ENCODE measurements at regions not wholly inside any gene's neighbourhood (a gene's known extent, or its start where the extent isn't known, plus 50 kb on each side); places are given as distances from the start of the nearest gene placed in this dataset.

DNA sequence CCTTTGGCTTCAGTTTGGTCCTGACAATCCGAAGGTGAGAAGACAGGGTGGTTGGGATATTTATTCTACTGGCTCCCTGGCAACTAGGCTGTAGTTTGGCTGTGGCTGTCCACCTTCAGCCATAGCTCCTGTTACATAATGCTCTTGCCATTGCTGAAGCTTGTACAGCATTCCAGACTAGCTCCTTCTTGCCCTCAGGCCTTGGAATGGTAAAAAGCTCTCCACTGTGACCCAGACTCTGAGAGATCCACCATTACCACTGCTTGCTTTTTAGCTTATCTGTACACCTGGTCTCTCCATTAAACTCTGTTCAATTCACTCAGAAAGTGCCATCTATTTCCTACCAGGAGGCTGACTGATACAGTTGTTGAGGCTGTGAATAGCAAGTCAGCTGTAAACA lies 231.8 kb upstream of the MON1B start:
- no peaks in the 10 kb centered on the region for H3K79me2 ChIP-seq
- no peaks in the 10 kb centered on the region for H3K9me3 ChIP-seq (ENCODE audit: low read depth)
- no peaks in the 10 kb centered on the region for H3K4me1 ChIP-seq (ENCODE audit: insufficient read depth)
- no peaks in the 10 kb centered on the region for H3K9me2 ChIP-seq (replicated peaks; ENCODE audit: insufficient read depth)
- H3K27me3 ChIP-seq = no peaks in the 10 kb centered on the region
- no peak overlapping the region for H3K4me3 ChIP-seq
- H3K36me3 ChIP-seq (replicated peaks; ENCODE audit: insufficient read depth, low read depth) = no peaks in the 10 kb centered on the region
- H2AFZ ChIP-seq = no peak overlapping the region
- 84% methylated on average over 1 of the region's 1 CpG for WGBS (ENCODE audit: low lambda C conversion rate, missing lambda C conversion rate)
- TF ChIP-seq, protein P1, sequence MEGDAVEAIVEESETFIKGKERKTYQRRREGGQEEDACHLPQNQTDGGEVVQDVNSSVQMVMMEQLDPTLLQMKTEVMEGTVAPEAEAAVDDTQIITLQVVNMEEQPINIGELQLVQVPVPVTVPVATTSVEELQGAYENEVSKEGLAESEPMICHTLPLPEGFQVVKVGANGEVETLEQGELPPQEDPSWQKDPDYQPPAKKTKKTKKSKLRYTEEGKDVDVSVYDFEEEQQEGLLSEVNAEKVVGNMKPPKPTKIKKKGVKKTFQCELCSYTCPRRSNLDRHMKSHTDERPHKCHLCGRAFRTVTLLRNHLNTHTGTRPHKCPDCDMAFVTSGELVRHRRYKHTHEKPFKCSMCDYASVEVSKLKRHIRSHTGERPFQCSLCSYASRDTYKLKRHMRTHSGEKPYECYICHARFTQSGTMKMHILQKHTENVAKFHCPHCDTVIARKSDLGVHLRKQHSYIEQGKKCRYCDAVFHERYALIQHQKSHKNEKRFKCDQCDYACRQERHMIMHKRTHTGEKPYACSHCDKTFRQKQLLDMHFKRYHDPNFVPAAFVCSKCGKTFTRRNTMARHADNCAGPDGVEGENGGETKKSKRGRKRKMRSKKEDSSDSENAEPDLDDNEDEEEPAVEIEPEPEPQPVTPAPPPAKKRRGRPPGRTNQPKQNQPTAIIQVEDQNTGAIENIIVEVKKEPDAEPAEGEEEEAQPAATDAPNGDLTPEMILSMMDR (IDR thresholded peaks at IDR 0.05; ENCODE audit: poor library complexity) = no peak
- TF ChIP-seq EZH2 (IDR thresholded peaks at IDR 0.05; ENCODE audit: borderline replicate concordance) (no peak), EZH2phosphoT487 (IDR thresholded peaks at IDR 0.05; ENCODE audit: low read depth, severe bottlenecking, unreplicated experiment) (no peak)
- no peak overlapping the region for H3K27ac ChIP-seq
- no peaks in the 10 kb centered on the region for H4K20me1 ChIP-seq (ENCODE audit: insufficient read depth, poor library complexity, severe bottlenecking)
- no peak overlapping the region for H3K4me2 ChIP-seq
- no peak for DNase-seq (ENCODE audit: low spot score)

DNA sequence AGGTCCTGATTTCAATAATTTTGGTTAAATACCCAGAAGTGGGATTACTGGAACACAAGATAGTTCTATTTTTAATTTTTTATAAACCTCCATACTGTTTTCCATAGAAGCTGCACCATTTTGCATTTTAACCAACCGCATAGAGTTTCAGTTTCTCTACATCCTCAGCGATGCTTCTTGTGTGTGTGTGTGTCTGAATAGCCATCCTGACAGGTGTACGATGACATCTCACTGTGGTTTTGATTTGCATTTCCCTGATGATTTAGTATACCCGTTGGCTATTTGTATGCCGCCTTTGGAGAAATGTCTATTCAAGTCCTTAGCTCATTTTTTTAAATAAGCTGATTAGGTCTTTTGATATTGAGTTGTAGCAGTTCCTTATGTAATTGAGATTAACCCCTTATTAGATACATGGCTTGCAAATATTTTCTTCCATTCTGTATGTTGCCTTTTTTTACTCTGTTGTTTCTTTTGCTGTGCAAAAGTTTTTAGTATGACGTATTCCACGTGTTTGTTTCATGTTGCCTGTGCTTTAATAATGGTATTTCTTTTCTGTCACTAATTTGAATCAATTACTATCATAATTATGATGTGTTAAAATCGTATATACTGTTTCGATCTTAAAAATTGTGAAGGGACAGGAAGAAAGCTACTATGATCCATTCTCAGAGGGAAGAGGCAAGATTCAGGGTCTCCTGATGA lies 227.2 kb upstream of the MON1B start:
- no peaks in the 10 kb centered on the region for H3K27me3 ChIP-seq

DNA sequence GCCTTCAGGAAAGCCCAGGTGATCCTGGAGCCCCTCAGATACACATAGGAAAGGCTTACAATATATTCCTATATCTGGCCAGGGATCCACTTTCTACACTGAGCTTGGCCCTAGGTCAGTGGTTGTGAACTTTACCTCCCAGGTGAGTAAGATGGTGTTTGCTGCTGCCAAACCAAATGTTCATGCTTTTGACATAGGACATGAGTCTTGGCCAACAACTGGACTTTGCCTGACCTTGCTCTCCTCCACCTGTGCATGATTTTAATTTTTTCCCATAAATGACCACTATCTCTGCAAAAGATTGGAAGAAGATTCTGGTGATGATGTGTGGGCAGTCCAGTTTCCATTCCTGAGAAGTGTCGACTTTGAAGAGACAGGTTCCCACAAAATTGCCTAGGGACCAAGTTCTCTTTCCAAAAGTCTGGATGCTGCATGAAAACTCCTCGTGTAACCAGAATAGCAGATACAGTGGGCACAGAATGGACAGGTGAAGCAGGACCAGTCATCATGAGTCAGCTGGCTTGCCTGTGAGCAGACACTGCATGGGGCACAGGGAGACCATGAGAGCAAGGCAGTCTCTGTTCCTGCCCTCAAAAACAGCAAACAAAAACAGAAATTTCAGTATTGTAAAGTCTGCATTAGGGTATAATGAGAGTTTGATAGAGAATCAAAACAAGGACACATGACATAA lies 226.4 kb upstream of the MON1B start:
- WGBS (ENCODE audit: low lambda C conversion rate, missing lambda C conversion rate) = 88% methylated on average over 2 of the region's 2 CpGs
- Histone ChIP-seq H3K9me2 (replicated peaks; ENCODE audit: insufficient read depth) (no peaks in the 10 kb centered on the region), H3K9me3 (ENCODE audit: low read depth) (no peaks in the 10 kb centered on the region), H3K27ac (no peak overlapping the region), H2AFZ (no peak overlapping the region), H3K36me3 (replicated peaks; ENCODE audit: insufficient read depth, low read depth) (no peaks in the 10 kb centered on the region), H3K27me3 (no peaks in the 10 kb centered on the region), H3K79me2 (no peaks in the 10 kb centered on the region), H3K4me2 (no peak overlapping the region), H4K20me1 (ENCODE audit: insufficient read depth, poor library complexity, severe bottlenecking) (no peaks in the 10 kb centered on the region), H3K4me1 (ENCODE audit: insufficient read depth) (no peaks in the 10 kb centered on the region), H3K4me3 (no peak overlapping the region)
- no peak for DNase-seq (ENCODE audit: low spot score)
- TF ChIP-seq EZH2phosphoT487 (IDR thresholded peaks at IDR 0.05; ENCODE audit: low read depth, severe bottlenecking, unreplicated experiment) = no peak
- TF ChIP-seq, protein P1 (IDR thresholded peaks at IDR 0.05; ENCODE audit: poor library complexity) = no peak
- TF ChIP-seq EZH2 (IDR thresholded peaks at IDR 0.05; ENCODE audit: borderline replicate concordance) = no peak

More for the DNA sequence above, 227.2 kb upstream of the MON1B start:
- 93% methylated on average over 9 of the region's 9 CpGs for WGBS (ENCODE audit: low lambda C conversion rate, missing lambda C conversion rate)
- H3K4me1 ChIP-seq (ENCODE audit: insufficient read depth) = no peaks in the 10 kb centered on the region
- no peaks in the 10 kb centered on the region for H3K79me2 ChIP-seq
- H2AFZ ChIP-seq = no peak overlapping the region
- no peak overlapping the region for H3K4me3 ChIP-seq
- H3K27ac ChIP-seq = no peak overlapping the region
- no peaks in the 10 kb centered on the region for H3K36me3 ChIP-seq (replicated peaks; ENCODE audit: insufficient read depth, low read depth)
- H3K9me3 ChIP-seq (ENCODE audit: low read depth) = no peaks in the 10 kb centered on the region
- TF ChIP-seq, protein P1 (IDR thresholded peaks at IDR 0.05; ENCODE audit: poor library complexity) = no peak
- TF ChIP-seq EZH2 (IDR thresholded peaks at IDR 0.05; ENCODE audit: borderline replicate concordance) (no peak), EZH2phosphoT487 (IDR thresholded peaks at IDR 0.05; ENCODE audit: low read depth, severe bottlenecking, unreplicated experiment) (no peak)
- DNase-seq (ENCODE audit: low spot score) = no peak
- H4K20me1 ChIP-seq (ENCODE audit: insufficient read depth, poor library complexity, severe bottlenecking) = no peaks in the 10 kb centered on the region
- H3K4me2 ChIP-seq = no peak overlapping the region
- H3K9me2 ChIP-seq (replicated peaks; ENCODE audit: insufficient read depth) = no peaks in the 10 kb centered on the region

Data from hepatocyte (in vitro differentiated cells).